GM19025 (cell line): ENCODE measurements at regions not wholly inside any gene's neighbourhood (a gene's known extent, or its start where the extent isn't known, plus 50 kb on each side); places are given as distances from the start of the nearest gene placed in this dataset.
"Not testable (repeated sequence)": the region's sequence is repeated elsewhere in the genome, so short reads cannot be mapped to it uniquely, and the experiment has no call there.

Source experiments
- ATAC-seq: cut with Tn5 transposase; IDR thresholded peaks from one replicate; pipeline ENCODE4 v1.9.1; 2021; ENCODE audit warnings: mild to moderate bottlenecking, low read depth, moderate library complexity; ENCODE audit not compliant: unreplicated experiment

DNA sequence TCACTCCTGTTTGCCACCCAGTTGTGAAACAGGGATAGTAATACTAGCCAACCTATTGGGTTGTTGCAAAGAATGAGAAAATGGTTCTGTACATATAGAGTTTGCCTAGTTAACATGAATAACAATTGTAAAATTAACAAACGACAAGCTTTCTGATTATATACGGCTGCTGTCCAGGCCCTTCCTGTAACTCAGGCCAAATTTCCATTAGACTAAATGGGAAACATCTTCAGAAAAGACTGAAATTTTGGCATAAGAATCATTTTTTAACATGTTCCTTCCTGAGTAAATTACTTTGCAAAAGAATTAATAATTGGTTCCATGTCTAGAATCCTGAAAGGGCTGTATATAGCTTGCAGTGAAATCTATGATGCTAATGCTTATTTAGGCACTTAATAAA lies 117.7 kb upstream of the SATB2 start:
- ATAC-seq = no peak

DNA sequence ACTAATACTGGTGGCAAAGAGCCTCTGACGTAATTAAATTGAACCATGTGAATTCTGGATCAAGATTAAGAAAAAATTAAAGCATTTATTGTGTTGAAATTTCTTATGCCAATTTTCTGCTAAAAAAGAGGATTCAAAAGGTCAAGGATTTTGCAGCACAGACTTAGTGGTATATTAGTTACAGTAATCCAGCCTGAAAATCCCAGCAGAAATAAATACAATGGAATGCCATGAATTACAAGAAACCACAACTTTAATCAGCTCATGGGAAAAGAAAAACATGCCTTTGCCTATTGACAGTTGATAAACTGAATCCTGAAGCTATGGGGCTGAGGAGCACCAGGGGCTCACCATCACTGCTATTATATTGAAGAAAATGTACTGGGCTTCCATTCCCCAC lies 114.8 kb upstream of the SATB2 start:
- ATAC-seq = no peak

DNA sequence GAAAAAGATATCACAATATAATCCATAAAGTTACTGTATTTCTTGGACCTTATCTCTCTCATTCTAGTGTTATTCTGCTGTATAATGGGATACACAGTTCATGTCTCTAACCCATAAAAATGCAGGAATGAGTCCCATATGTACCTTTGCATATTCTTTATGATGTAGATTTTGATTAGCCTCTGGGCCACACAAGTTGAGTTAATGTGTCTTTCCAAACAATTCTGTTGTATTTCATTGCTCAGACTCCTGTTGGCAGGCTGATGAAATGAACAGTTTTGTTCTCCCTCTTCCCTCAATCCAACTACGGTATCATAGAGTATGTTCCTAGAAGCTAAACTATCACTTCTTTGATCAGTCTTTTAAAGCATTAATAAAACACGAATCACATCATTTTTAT lies 113.2 kb upstream of the SATB2 start:
- no peak for ATAC-seq

DNA sequence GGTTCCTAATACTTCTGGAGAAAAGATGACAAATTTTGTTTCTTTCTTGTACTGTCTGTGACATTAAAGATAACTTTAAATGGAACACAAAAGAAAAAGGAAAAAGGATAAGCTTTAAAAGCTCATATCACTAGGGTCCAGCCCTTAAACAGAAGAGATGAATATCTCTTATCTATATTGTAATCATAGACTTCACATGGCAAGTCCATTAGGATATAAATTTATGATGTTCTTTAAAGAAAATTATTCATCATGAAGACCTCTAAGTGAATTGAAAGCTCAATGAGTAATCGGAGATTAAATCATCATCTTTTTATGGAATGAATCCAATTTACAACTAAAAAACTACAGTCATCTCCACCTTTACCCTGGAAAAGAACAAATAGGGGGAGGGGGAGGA lies 111.6 kb upstream of the SATB2 start:
- no peak for ATAC-seq

DNA sequence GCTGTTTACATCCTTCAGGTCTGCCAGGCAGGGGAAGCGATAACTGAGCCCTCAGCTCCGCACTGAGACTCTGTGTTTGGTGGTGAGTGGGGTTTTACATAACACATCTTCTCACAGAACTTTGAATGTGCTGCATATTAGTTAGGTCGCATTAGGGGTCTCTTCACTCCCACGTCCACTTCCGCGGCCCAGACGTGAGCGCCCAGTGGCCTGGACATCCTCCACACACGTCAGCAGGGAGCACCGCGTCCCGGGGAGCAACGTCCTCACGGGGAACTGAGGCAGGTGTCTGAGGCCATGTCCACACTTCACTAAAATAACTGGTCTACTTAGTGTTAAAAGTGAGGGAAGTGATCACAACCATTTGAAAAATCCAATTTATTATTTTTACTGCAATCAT lies 100.4 kb upstream of the SATB2 start:
- ATAC-seq = no peak

DNA sequence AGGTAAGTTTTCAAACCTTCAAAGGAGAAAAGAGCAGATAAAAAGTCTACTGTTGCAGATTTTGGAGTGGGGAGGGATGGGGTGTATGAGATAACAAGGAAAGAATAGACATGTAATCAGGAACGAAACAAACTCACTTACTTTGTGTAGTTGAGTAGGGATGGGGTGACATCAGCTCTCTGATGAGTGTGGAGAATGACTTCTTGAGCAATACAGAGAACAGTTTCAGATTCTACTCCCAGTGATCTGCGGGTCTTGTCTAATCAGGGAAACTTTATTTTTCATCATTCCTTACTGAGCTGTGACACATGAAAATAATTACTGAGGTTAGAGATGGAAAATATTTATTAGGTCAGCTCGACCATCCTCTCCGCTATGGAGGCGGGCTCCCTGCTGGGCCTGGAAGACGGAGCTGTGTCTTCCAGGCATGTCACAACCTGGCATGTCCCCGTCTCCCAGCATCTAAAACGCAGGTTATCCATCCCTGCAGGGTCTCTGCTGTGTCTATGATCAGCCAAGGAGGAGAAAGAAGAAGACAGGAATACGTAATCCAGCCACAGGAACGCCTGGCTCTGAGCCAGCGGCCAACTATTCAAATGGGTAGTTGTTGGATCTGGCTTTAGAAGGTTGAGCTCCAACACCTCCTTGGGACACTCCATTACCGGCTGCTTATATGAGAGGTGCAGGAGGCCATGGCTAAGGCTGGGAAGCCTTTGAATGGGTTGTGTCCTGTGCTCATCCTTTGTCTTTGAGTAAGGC lies 99.0 kb upstream of the SATB2 start:
- ATAC-seq = no peak

DNA sequence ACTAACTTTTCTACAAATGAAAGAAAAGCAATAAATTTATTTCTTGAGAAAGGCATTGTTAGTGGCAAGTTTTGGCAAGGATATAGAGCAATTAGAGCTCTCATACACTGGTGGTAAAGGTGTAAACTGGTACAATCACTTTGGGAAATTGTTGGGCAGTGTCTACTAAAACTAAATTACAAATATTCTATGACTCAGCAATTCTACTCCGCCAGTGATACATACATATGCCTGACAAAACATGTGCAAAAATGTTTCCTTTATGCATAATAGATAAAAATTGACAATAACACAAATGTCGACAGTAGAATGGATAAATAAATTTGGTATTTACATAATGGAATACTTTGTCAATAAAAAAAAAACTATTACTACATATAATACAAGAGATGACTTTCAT lies 96.3 kb upstream of the SATB2 start:
- ATAC-seq = no peak

DNA sequence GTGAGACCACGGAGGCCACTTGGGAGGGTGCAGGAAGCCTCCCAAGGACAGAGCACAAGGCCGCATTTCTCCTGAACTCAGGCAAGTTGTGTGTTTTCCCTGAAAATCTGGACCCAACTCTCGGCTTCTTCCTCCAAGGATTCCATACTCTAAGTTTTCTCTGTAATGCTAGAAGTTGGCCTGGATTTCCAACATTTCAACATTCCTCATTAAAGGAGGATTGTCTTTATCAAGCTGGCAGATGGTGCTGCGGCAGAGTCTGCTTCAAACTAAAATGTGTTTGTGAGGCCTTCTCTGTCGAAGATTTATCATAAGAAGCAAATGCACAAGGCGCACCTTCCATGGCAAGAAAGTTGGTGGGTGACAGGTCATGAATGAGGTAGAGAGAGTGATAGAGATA lies 94.4 kb upstream of the SATB2 start:
- ATAC-seq = no peak

DNA sequence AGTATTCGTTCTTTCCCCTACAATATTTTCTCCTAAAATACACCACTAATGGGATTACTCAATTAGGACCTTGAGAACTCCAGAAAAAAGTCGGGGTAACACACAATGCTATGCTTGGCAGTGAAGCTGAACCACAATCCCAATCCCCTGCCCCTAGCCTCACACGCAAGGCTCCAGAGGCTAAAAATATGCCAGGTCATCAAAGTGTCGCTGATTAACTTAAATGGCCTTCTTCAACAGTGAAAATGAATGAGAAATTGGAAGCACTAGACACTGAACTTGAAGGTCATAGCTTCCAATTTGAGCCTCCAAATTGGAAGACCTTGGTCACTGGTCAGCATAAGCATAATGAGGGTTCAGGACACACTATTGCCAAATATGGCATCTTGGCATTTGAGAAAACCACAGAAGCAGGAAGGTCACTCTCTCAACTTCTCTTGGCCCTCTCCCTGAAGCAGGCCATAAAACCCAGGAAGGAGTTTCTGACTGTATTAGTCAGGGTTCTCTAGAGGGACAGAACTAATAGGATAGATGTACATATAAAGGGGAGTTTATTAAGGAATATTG lies 86.0 kb upstream of the SATB2 start:
- ATAC-seq = no peak

DNA sequence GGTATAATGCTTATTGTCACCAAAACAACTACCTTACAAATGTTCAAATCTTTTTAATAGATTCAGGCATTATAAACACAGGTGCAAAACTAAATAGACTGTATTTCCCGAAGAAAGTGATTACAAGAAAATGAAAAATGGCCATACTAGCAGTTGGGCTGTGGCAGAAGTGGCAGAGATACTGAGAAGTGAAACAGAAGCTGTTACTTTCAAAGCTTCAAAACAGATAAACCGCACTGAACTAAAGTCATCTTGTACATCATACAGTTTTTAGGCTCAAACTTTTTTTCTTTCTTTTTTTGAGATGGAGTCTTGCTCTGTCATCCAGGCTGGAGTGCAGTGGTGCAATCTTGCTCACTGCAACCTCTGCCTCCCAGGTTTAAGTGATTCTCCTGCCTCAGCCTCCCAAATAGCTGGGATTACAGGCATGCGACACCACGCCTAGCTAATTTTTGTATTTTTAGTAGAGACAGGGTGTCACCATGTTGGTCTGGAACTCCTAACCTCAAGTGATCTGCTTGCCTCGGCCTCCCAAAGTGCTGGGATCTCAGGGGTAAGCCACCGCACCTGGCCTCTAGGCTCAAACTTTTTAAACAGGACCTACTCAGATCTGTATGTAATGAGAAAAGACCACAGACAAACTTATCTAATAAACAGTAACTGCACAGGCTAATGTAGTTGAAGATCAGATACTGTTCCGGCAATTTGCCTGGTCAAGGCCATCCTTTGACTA lies 77.9 kb upstream of the SATB2 start:
- ATAC-seq = peak; percentile 83

DNA sequence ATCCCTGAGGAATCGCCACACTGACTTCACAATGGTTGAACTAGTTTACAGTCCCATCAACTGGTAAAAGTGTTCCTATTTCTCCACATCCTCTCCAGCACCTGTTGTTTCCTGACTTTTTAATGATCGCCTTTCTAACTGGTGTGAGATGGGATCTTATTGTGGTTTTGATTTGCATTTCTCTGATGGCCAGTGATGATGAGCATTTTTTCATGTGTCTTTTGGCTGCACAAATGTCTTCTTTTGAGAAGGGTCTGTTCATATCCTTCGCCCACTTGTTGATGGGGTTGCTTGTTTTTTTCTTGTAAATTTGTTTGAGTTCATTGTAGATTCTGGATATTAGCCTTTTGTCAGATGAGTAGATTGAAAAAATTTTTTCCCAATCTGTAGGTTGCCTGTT lies 76.1 kb upstream of the SATB2 start:
- not testable (repeated sequence) for ATAC-seq

DNA sequence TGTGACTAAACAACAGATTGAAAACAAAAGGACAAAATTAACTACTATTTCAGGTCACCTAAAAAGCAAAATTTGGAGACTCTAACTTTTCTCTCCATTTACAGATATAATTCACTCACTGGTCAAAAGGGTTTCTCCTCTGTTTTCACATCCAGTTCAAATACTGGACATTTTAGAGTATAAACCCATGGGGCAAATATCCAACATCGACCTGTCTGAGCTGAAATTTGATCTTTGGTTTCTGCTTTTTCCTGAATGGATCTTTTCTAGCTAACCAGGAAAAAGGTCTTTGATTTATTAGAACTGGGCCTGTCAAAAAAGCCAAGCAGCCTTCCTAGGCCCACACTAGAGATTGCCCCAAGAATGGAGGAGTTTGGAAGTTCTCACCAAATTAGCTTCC lies 69.3 kb upstream of the SATB2 start:
- no peak for ATAC-seq

DNA sequence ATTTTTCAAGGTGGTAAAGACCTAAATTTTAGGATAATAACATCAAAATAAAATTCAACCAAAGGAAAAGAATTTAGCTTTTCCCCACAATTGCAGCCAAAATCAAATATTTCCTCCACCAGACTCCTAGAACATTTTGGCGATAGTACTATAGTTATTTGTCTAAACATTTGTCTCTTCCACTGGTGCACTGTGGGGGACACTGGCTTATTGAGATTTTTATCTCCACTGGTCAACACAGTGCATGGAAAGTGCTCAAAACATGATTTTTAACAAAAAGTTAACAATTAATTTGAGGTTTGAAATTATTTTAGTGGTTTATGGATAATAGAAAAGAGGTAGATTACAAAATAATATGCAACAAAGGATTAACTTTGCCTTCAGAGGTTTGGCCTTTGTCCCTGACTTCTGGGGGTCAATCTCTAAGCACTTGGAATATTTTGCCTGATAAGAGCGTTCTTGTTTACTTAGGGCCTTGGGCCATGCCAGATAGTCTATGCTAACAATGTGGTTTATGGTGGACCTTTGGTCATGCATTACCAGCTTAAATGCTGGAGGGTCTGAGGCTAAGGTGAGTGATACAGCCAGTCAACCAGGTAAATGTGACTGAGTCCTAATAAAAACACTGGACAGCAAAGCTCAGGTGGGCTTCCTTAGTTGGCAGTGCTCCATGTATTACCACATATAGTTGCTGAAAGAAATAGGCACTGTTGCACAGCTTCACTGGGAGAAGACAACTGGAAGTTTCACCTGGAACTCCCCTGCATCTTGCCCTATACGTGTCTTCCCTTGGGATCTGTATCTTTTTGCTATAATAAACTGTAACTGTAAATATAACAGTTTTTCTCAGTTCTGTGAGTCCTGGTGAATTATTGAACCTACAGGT lies 67.2 kb upstream of the SATB2 start:
- ATAC-seq = no peak

DNA sequence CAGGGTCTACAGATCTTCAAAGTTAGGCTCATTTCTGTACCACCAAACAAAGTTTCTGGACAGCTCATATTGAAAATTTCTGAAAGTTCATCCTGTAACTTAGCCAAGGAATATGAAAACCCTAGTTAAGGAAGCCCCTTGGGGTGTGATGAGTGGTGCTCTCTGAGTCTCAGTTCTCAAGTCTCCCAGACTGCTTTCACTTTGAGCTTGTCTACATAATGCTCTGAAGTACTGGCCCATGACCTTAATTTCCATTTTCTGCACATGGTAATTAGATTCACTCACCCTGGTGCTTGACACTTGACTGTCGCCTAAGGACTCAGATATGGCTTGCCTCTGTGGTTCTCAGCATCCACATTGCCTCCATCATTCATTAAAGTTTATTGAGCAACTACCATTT lies 51.7 kb upstream of the SATB2 start:
- ATAC-seq = peak; percentile 84
